ENCODE measurements at regions not wholly inside any gene's neighbourhood (a gene's known extent, or its start where the extent isn't known, plus 50 kb on each side); places are given as distances from the start of the nearest gene placed in this dataset.

GRCh38 chr18:22043837-22044236 is 125.6 kb upstream of the GATA6 start:
- intact Hi-C loops (cut with micrococcal nuclease) = no loop called here
- no peak overlapping the region for H4K8ac ChIP-seq (ENCODE audit: low read depth in 2 of 2, low read length in 2 of 2)
- H3K14ac ChIP-seq (replicated peaks; ENCODE audit: low read depth, low read length) = no peak overlapping the region
- no peaks in the 10 kb centered on the region for H3K79me1 ChIP-seq (ENCODE audit: low read depth in 1 of 2, low read length in 2 of 2)
- no peak overlapping the region for H3K4ac ChIP-seq (ENCODE audit: low read depth, low read length)
- no peaks in the 10 kb centered on the region for H4K20me1 ChIP-seq (ENCODE audit: insufficient read depth, low read length)
- H4K91ac ChIP-seq (ENCODE audit: insufficient read depth, low read depth, low read length) = no peak overlapping the region
- no peak for DNase-seq
- H2BK120ac ChIP-seq (ENCODE audit: low read depth, low read length) = no peak overlapping the region
- ChIA-PET CTCF (interaction anchor here (0.7 kb wide), 1 partner anchor 1005 kb away, joined by 3 read pairs; no protein-coding TSS in a partner anchor), POLR2A (ENCODE audit: unreplicated experiment) (no interaction called here)
- H3K36me3 ChIP-seq (ENCODE audit: control insufficient read depth, insufficient read depth, low read length) = no peaks in the 10 kb centered on the region
- 20% methylated on average over 2 of the region's 4 CpGs; no CpG with 5 or more reads in 1 of the 2 experiments for WGBS, 2 experiments (ENCODE audit: extremely low coverage in 2 of 2, insufficient read length in 1 of 2)
- dilution Hi-C loops (cut with HindIII; ENCODE audit: low sequenced_read_pairs, unreplicated experiment) = no loop called here
- no peak overlapping the region for H2AFZ ChIP-seq (replicated peaks; ENCODE audit: low read length, poor library complexity)
- H2AK5ac ChIP-seq (ENCODE audit: low read depth, low read length) = no peak overlapping the region
- no peak overlapping the region for H3K4me2 ChIP-seq (ENCODE audit: low read depth, low read length)
- H4K5ac ChIP-seq (ENCODE audit: low read depth, low read length) = no peak overlapping the region
- H2BK15ac ChIP-seq (ENCODE audit: low read depth, low read length) = no peak overlapping the region
- H3K56ac ChIP-seq (ENCODE audit: extremely low read depth, insufficient read depth, low read length) = no peak overlapping the region
- ATAC-seq (ENCODE audit: low read depth) = no peak
- no peak overlapping the region for H2AK9ac ChIP-seq (replicated peaks; ENCODE audit: low read depth, low read length, poor library complexity)
- no peak overlapping the region for H3K9ac ChIP-seq (ENCODE audit: low read depth, low read length)
- no peak overlapping the region for H2BK5ac ChIP-seq (ENCODE audit: low read depth, low read length, poor library complexity, severe bottlenecking)
- H2BK20ac ChIP-seq (ENCODE audit: low read depth, low read length) = no peak overlapping the region
- no peak overlapping the region for H3K27ac ChIP-seq (ENCODE audit: insufficient read depth, low read length)
- H3K23ac ChIP-seq (ENCODE audit: low read depth, low read length) = no peak overlapping the region
- no peak overlapping the region for H3K18ac ChIP-seq (ENCODE audit: low read depth, low read length)
- peaks cover 59% of the 10 kb centered on the region for H3K27me3 ChIP-seq (ENCODE audit: control insufficient read depth, insufficient read depth, low read length)
- in situ Hi-C loops (cut with MboI; ENCODE audit: low sequenced_read_pairs) = no loop called here
- no peak overlapping the region for H3K4me3 ChIP-seq (ENCODE audit: insufficient read depth, low read depth, low read length)
- H3K9me1 ChIP-seq (ENCODE audit: insufficient read depth, low read length) = no peaks in the 10 kb centered on the region
- no peak for TF ChIP-seq USF2 (IDR thresholded peaks at IDR 0.05; ENCODE audit: low read depth, low read length)
- no peak for TF ChIP-seq SMC3 (IDR thresholded peaks at IDR 0.05; ENCODE audit: low read depth, low read length)
- TF ChIP-seq MAFK (IDR thresholded peaks at IDR 0.05; ENCODE audit: low read depth, low read length) = no peak
- TF ChIP-seq NFE2L2 (IDR thresholded peaks at IDR 0.05; ENCODE audit: low read depth, low read length) = no peak
- no peak for TF ChIP-seq CTCF (conservative IDR thresholded peaks at IDR 0.05; ENCODE audit: low read depth, low read length)
- no peak for TF ChIP-seq RFX5 (IDR thresholded peaks at IDR 0.05; ENCODE audit: low read depth, low read length)
- no peak for TF ChIP-seq POLR2A (IDR thresholded peaks at IDR 0.05; ENCODE audit: low read depth, low read length)
- no peak for TF ChIP-seq RCOR1 (IDR thresholded peaks at IDR 0.05; ENCODE audit: insufficient replicate concordance, low read length)
- TF ChIP-seq MXI1 (IDR thresholded peaks at IDR 0.05; ENCODE audit: borderline replicate concordance, low read depth, low read length) = no peak
- TF ChIP-seq RAD21 (IDR thresholded peaks at IDR 0.05; ENCODE audit: low read length) = no peak
- no peak for TF ChIP-seq MAZ (IDR thresholded peaks at IDR 0.05; ENCODE audit: borderline replicate concordance, low read depth, low read length)
- TF ChIP-seq CEBPB (IDR thresholded peaks at IDR 0.05; ENCODE audit: low read depth, low read length) = no peak
- TF ChIP-seq CHD1 (IDR thresholded peaks at IDR 0.05; ENCODE audit: low read depth, low read length) = no peak
- TF ChIP-seq BHLHE40 (IDR thresholded peaks at IDR 0.05; ENCODE audit: low read depth, low read length) = no peak
- no peak for TF ChIP-seq ELK1 (IDR thresholded peaks at IDR 0.05; ENCODE audit: borderline replicate concordance, low read depth, low read length)
- no peak for TF ChIP-seq FOS (IDR thresholded peaks at IDR 0.05; ENCODE audit: low read depth, low read length)
- BruUV-seq (replicated peaks) = no TSS peak
- no peaks in the 10 kb centered on the region for H3K4me1 ChIP-seq (ENCODE audit: control insufficient read depth, insufficient read depth, low read length)
- H3K9me3 ChIP-seq (ENCODE audit: control insufficient read depth, insufficient read depth, low read length) = no peaks in the 10 kb centered on the region

All from IMR-90 (cell line).